ENCODE measurements at regions not wholly inside any gene's neighbourhood (a gene's known extent, or its start where the extent isn't known, plus 50 kb on each side); places are given as distances from the start of the nearest gene placed in this dataset.

- TF ChIP-seq CTCF (IDR thresholded peaks at IDR 0.05; ENCODE audit: control extremely low read depth, extremely low read depth, low read depth, missing control alignments): no peak
- no peak for DNase-seq (ENCODE audit: extremely low spot score)
- ChIA-PET POLR2A (no interaction called here), CTCF (interaction anchor here (0.9 kb wide), 1 partner anchor 10 kb away, joined by 5 read pairs; no protein-coding TSS in a partner anchor)
Observed at GRCh38 chr20:60108397-60108796, 150.2 kb downstream of the CDH26 start.

GRCh38 chr20:60113024-60113724 is 155.0 kb downstream of the CDH26 start:
- no peak for DNase-seq (ENCODE audit: extremely low spot score)
- POLR2A ChIA-PET: no interaction called here
- CTCF ChIA-PET: no interaction called here
- no peak for TF ChIP-seq CTCF (IDR thresholded peaks at IDR 0.05; ENCODE audit: control extremely low read depth, extremely low read depth, low read depth, missing control alignments)

GRCh38 chr20:60113771-60114170 is 155.5 kb downstream of the CDH26 start:
- TF ChIP-seq CTCF (IDR thresholded peaks at IDR 0.05; ENCODE audit: control extremely low read depth, extremely low read depth, low read depth, missing control alignments): no peak
- CTCF ChIA-PET: no interaction called here
- no peak for DNase-seq (ENCODE audit: extremely low spot score)
- POLR2A ChIA-PET: no interaction called here

GRCh38 chr20:60115451-60115850 is 157.2 kb downstream of the CDH26 start:
- TF ChIP-seq CTCF (IDR thresholded peaks at IDR 0.05; ENCODE audit: control extremely low read depth, extremely low read depth, low read depth, missing control alignments): no peak
- DNase-seq (ENCODE audit: extremely low spot score): no peak
- ChIA-PET CTCF (interaction anchor here (1.2 kb wide), 1 partner anchor 57 kb away, joined by 5 read pairs; no protein-coding TSS in a partner anchor), POLR2A (no interaction called here)

- CTCF ChIA-PET: interaction anchor here (1.3 kb wide), 1 partner anchor 20 kb away, joined by 4 read pairs; no protein-coding TSS in a partner anchor
- no peak for TF ChIP-seq CTCF (IDR thresholded peaks at IDR 0.05; ENCODE audit: control extremely low read depth, extremely low read depth, low read depth, missing control alignments)
- no peak for DNase-seq (ENCODE audit: extremely low spot score)
- POLR2A ChIA-PET: no interaction called here
Observed at GRCh38 chr20:60116128-60116909, 158.1 kb downstream of the CDH26 start.

GRCh38 chr20:60117065-60117464 is 158.8 kb downstream of the CDH26 start:
- TF ChIP-seq CTCF (IDR thresholded peaks at IDR 0.05; ENCODE audit: control extremely low read depth, extremely low read depth, low read depth, missing control alignments): no peak
- POLR2A ChIA-PET: no interaction called here
- CTCF ChIA-PET: interaction anchor here (1.3 kb wide), 1 partner anchor 20 kb away, joined by 4 read pairs; no protein-coding TSS in a partner anchor
- no peak for DNase-seq (ENCODE audit: extremely low spot score)
